ENCODE measurements at regions not wholly inside any gene's neighbourhood (a gene's known extent, or its start where the extent isn't known, plus 50 kb on each side); places are given as distances from the start of the nearest gene placed in this dataset.
"Not testable (repeated sequence)": the region's sequence is repeated elsewhere in the genome, so short reads cannot be mapped to it uniquely, and the experiment has no call there.

GRCh38 chr13:87207280-87208003, 463.7 kb upstream of the SLITRK5 start:
- no peak for DNase-seq (ENCODE audit: low spot score)

- no peak for DNase-seq (ENCODE audit: low spot score)
These were observed 462.5 kb upstream of the SLITRK5 start for GRCh38 chr13:87208636-87209035.

GRCh38 chr13:87234981-87235380, 436.2 kb upstream of the SLITRK5 start:
- no peak for DNase-seq (ENCODE audit: low spot score)

GRCh38 chr13:87235621-87236020, 435.6 kb upstream of the SLITRK5 start:
- no peak for DNase-seq (ENCODE audit: low spot score)

GRCh38 chr13:87244256-87244890, 426.8 kb upstream of the SLITRK5 start:
- no peak for DNase-seq (ENCODE audit: low spot score)

- not testable (repeated sequence) for DNase-seq (ENCODE audit: low spot score)
These were observed 421.3 kb upstream of the SLITRK5 start for GRCh38 chr13:87249847-87250246.

- no peak for DNase-seq (ENCODE audit: low spot score)
These were observed 415.8 kb upstream of the SLITRK5 start for GRCh38 chr13:87255394-87255793.

GRCh38 chr13:87259479-87260083, 411.6 kb upstream of the SLITRK5 start:
- DNase-seq (ENCODE audit: low spot score): no peak

GRCh38 chr13:87274209-87274819, 396.9 kb upstream of the SLITRK5 start:
- peak; percentile 1 for DNase-seq (ENCODE audit: low spot score)

GRCh38 chr13:87280139-87280538, 391.0 kb upstream of the SLITRK5 start:
- no peak for DNase-seq (ENCODE audit: low spot score)

GRCh38 chr13:87287721-87288120, 383.4 kb upstream of the SLITRK5 start:
- DNase-seq (ENCODE audit: low spot score): no peak

- DNase-seq (ENCODE audit: low spot score): no peak
These were observed 375.5 kb upstream of the SLITRK5 start for GRCh38 chr13:87295636-87296035.

GRCh38 chr13:87302034-87302433, 369.1 kb upstream of the SLITRK5 start:
- no peak for DNase-seq (ENCODE audit: low spot score)

- DNase-seq (ENCODE audit: low spot score): no peak
These were observed 368.2 kb upstream of the SLITRK5 start for GRCh38 chr13:87302931-87303330.

GRCh38 chr13:87311165-87311564, 360.0 kb upstream of the SLITRK5 start:
- no peak for DNase-seq (ENCODE audit: low spot score)

GRCh38 chr13:87314822-87315221, 356.3 kb upstream of the SLITRK5 start:
- no peak for DNase-seq (ENCODE audit: low spot score)

GRCh38 chr13:87322386-87322785, 348.8 kb upstream of the SLITRK5 start:
- DNase-seq (ENCODE audit: low spot score): no peak

- no peak for DNase-seq (ENCODE audit: low spot score)
These were observed 346.6 kb upstream of the SLITRK5 start for GRCh38 chr13:87324558-87324957.

- DNase-seq (ENCODE audit: low spot score): no peak
These were observed 340.0 kb upstream of the SLITRK5 start for GRCh38 chr13:87331178-87331577.

- DNase-seq (ENCODE audit: low spot score): no peak
These were observed 337.6 kb upstream of the SLITRK5 start for GRCh38 chr13:87333599-87333998.

GRCh38 chr13:87334176-87334575, 337.0 kb upstream of the SLITRK5 start:
- DNase-seq (ENCODE audit: low spot score): no peak

- DNase-seq (ENCODE audit: low spot score): not testable (repeated sequence)
These were observed 334.8 kb upstream of the SLITRK5 start for GRCh38 chr13:87336346-87336889.

- no peak for DNase-seq (ENCODE audit: low spot score)
These were observed 327.0 kb upstream of the SLITRK5 start for GRCh38 chr13:87344176-87344575.
